ENCODE measurements at regions not wholly inside any gene's neighbourhood (a gene's known extent, or its start where the extent isn't known, plus 50 kb on each side); places are given as distances from the start of the nearest gene placed in this dataset.

- DNase-seq (ENCODE audit: low read depth): no peak
Observed at GRCh38 chr2:6206882-6207281, 514.7 kb downstream of the SOX11 start.

GRCh38 chr2:6211236-6211635 is 519.1 kb downstream of the SOX11 start:
- DNase-seq (ENCODE audit: low read depth): no peak

GRCh38 chr2:6212491-6212890 is 520.3 kb downstream of the SOX11 start:
- DNase-seq (ENCODE audit: low read depth): no peak

GRCh38 chr2:6213056-6213780 is 521.0 kb downstream of the SOX11 start:
- no peak for DNase-seq (ENCODE audit: low read depth)

- no peak for DNase-seq (ENCODE audit: low read depth)
Observed at GRCh38 chr2:6214471-6214870, 522.3 kb downstream of the SOX11 start.

- no peak for DNase-seq (ENCODE audit: low read depth)
Observed at GRCh38 chr2:6215053-6215452, 522.9 kb downstream of the SOX11 start.

- no peak for DNase-seq (ENCODE audit: low read depth)
Observed at GRCh38 chr2:6216234-6216633, 524.0 kb downstream of the SOX11 start.

GRCh38 chr2:6218926-6219325 is 526.7 kb downstream of the SOX11 start:
- DNase-seq (ENCODE audit: low read depth): no peak

GRCh38 chr2:6219906-6220305 is 527.7 kb downstream of the SOX11 start:
- no peak for DNase-seq (ENCODE audit: low read depth)

GRCh38 chr2:6222296-6222695 is 530.1 kb downstream of the SOX11 start:
- no peak for DNase-seq (ENCODE audit: low read depth)

- no peak for DNase-seq (ENCODE audit: low read depth)
Observed at GRCh38 chr2:6224267-6224666, 532.1 kb downstream of the SOX11 start.

- DNase-seq (ENCODE audit: low read depth): no peak
Observed at GRCh38 chr2:6228251-6228650, 536.1 kb downstream of the SOX11 start.

- no peak for DNase-seq (ENCODE audit: low read depth)
Observed at GRCh38 chr2:6231166-6231565, 539.0 kb downstream of the SOX11 start.

- DNase-seq (ENCODE audit: low read depth): no peak
Observed at GRCh38 chr2:6233993-6234392, 541.8 kb downstream of the SOX11 start.

GRCh38 chr2:6234702-6235101 is 542.5 kb downstream of the SOX11 start:
- DNase-seq (ENCODE audit: low read depth): no peak

GRCh38 chr2:6236317-6236716 is 544.1 kb downstream of the SOX11 start:
- no peak for DNase-seq (ENCODE audit: low read depth)

GRCh38 chr2:6237039-6237660 is 545.0 kb downstream of the SOX11 start:
- no peak for DNase-seq (ENCODE audit: low read depth)

- no peak for DNase-seq (ENCODE audit: low read depth)
Observed at GRCh38 chr2:6249557-6249956, 557.4 kb downstream of the SOX11 start.

- no peak for DNase-seq (ENCODE audit: low read depth)
Observed at GRCh38 chr2:6254441-6254840, 562.3 kb downstream of the SOX11 start.

- DNase-seq (ENCODE audit: low read depth): no peak
Observed at GRCh38 chr2:6264198-6264597, 572.0 kb downstream of the SOX11 start.

- DNase-seq (ENCODE audit: low read depth): no peak
Observed at GRCh38 chr2:6281524-6281923, 584.2 kb downstream of the CMPK2 start.

- no peak for DNase-seq (ENCODE audit: low read depth)
Observed at GRCh38 chr2:6283259-6283658, 582.4 kb downstream of the CMPK2 start.

- DNase-seq (ENCODE audit: low read depth): no peak
Observed at GRCh38 chr2:6287406-6287805, 578.3 kb downstream of the CMPK2 start.

GRCh38 chr2:6288791-6289190 is 576.9 kb downstream of the CMPK2 start:
- no peak for DNase-seq (ENCODE audit: low read depth)
